ENCODE measurements at regions not wholly inside any gene's neighbourhood (a gene's known extent, or its start where the extent isn't known, plus 50 kb on each side); places are given as distances from the start of the nearest gene placed in this dataset.

GRCh38 chr4:57605376-57605775 lies 495.2 kb upstream of the IGFBP7 start:
- no peak for TF ChIP-seq TAF1 (IDR thresholded peaks at IDR 0.05; ENCODE audit: borderline replicate concordance, low read depth, low read length)
- no peak for TF ChIP-seq EP300 (IDR thresholded peaks at IDR 0.05; ENCODE audit: borderline replicate concordance in 1 of 2, low read depth in 1 of 2, low read length in 1 of 2)
- no peak for TF ChIP-seq JUND (IDR thresholded peaks at IDR 0.05)
- no peak for TF ChIP-seq POLR2AphosphoS5 (IDR thresholded peaks at IDR 0.05; ENCODE audit: low read depth, low read length)
- TF ChIP-seq CTCF (IDR thresholded peaks at IDR 0.05) = no peak
- TF ChIP-seq REST (IDR thresholded peaks at IDR 0.05; ENCODE audit: low read depth, low read length) = no peak
- TF ChIP-seq RAD21 (IDR thresholded peaks at IDR 0.05; ENCODE audit: low read length) = no peak
- TF ChIP-seq FOXJ3 (CRISPR knock-in tag; IDR thresholded peaks at IDR 0.05) = no peak
- no peak for TF ChIP-seq TCF12 (IDR thresholded peaks at IDR 0.05)
- TF ChIP-seq USF1 (IDR thresholded peaks at IDR 0.05; ENCODE audit: borderline replicate concordance, low read depth) = no peak
- no peak for TF ChIP-seq MXI1 (IDR thresholded peaks at IDR 0.05; ENCODE audit: low read depth, low read length)

All from SK-N-SH (cell line).